NCI-H748 (cell line): ENCODE measurements at regions not wholly inside any gene's neighbourhood (a gene's known extent, or its start where the extent isn't known, plus 50 kb on each side); places are given as distances from the start of the nearest gene placed in this dataset.

Source experiments
- DNase-seq: peaks from one replicate; lab custom pipeline; 2025; ENCODE audit not compliant: unreplicated experiment; lab: John Stamatoyannopoulos, UW

DNA sequence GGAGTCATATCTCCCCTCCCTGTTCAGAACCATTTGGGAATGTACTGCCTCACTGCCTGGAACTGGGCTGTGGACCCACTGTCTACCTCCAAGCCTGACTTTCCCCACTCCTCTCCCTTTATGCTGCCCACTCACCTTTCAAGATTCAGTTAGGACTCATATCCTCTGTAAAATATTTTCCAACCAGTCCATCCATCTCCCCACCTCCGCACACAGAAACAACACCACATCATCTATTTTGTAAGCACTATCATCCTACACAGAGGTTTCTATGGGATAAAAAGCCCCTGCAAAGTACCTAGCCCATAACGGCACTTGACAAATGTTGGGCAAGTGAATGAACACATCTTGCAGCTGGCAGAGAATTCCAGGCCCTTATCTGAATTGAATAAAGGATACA is 250.8 kb downstream of the ANAPC1 start:
- no peak for DNase-seq

GRCh38 chr2:111633643-111634042 is 250.3 kb downstream of the ANAPC1 start:
- DNase-seq = no peak

DNA sequence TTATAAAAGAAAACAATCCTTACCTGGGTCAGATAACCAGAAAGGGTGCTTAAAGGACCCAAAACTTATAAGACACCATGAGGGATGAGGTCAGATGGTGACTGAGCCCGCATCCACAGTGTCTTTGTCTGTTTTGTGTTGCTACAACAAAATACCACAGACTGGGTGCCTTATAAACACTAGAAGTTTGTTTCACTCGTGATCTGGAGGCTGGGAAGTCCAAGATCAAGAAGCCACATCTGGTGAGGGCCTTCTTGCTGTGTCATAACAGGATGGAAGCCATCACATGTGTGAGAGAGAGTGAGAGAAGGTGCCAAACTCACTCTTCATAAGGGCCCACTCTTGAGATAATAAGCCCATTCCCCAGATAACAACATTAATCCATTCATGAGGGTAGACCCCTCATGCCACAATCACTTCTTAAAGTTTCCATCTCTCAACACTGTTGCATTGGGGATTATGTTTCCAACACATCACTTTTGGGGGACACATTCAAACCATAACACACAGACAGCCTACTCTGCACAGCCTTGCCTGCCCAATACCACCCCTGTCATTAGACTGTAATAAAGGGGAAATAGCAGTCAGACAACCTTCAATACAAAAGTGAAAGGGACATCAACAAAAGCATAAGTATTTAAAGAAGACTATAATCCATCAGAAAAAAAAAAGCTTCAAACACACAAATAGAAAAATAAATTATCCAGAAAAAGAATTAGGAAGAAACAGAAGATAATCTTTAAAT is 249.8 kb downstream of the ANAPC1 start:
- DNase-seq = no peak

DNA sequence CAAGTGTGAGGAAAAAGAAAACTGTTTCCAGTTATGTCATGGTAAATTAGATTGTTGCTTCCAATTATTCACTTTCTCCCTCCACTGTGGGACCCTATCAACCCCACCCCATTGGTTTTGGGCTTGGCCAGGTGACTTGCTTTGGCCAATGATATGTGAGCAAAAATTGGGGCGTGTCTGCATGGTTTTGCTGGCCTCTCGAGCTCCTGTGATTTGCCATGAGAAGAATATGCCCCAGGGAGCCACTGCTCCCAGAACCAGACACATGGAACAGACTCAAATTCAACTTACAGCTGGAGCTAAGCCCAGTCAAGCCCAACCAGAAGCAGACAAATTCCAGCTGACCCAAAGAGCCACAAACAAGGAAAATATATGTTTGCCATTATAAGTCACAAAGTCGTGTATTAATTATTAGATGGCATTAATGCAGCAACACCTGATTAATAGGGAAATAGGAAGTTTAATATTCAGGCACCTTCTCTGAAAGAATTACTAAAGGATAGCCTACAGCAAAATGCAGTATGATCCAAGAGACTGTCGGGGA is 248.9 kb downstream of the ANAPC1 start:
- no peak for DNase-seq

DNA sequence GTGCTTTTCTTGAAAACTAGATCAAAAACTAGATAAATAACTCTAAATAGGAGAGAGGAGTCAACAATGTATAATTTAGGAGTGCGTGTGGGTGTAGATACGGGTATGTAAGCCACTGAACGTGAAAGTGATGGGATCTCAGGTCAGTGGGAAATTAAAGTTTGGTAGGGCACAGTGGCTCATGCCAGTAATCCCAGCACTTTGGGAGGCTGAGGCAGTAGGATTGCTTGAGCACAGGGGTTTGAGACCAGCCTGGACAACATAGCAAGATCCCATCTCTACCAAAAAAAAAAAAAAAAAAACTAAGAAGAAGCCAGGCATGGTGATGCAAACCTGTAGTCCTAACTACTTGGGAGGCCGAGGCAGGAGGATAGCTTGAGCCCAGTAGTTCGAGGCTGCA is 247.1 kb downstream of the ANAPC1 start:
- no peak for DNase-seq

DNA sequence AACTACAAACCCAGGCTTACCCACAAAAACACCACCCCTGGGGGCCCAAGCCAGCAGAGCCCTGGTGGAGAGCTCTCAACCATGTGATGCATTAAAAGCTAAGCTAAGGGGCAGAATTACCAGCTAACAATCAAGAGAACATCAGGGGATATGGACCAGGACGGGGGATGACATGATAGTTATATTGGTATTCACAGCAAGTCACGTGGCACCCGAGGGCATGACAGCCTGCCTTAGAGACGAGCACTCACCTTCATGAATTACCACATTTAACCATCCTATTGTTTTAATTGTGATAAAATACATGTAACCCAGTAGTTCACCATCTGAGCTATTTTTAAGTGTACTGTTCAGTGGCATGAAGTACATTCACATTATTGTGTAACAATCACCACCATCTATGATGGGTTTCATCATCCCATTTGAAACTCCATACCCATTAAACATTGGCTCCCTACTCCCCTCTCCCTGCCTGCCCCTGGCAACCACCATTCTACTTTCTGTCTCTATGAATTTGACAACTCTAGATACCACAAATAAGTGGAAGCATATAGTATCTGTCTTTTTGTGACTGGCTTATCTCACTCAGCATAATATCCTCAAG is 245.6 kb downstream of the ANAPC1 start:
- DNase-seq = no peak

DNA sequence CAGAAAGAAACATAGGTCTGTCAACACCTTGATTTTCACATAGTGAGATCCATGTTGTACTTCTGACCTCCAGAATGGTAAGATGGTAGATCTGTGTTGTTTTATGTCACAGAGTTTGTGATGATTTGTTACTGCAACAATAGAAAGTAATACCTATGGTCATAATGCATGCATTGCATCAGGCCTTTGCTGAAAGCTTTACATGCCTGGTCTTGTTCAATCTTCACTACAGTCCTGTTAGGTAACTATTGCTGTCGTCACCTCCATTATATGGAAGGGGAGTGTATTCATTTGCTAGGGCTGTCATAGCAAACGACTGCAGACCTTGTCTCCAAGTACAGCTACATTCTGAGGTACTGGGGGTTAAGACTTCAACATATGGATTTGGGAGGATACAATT is 243.5 kb downstream of the ANAPC1 start:
- DNase-seq = no peak

DNA sequence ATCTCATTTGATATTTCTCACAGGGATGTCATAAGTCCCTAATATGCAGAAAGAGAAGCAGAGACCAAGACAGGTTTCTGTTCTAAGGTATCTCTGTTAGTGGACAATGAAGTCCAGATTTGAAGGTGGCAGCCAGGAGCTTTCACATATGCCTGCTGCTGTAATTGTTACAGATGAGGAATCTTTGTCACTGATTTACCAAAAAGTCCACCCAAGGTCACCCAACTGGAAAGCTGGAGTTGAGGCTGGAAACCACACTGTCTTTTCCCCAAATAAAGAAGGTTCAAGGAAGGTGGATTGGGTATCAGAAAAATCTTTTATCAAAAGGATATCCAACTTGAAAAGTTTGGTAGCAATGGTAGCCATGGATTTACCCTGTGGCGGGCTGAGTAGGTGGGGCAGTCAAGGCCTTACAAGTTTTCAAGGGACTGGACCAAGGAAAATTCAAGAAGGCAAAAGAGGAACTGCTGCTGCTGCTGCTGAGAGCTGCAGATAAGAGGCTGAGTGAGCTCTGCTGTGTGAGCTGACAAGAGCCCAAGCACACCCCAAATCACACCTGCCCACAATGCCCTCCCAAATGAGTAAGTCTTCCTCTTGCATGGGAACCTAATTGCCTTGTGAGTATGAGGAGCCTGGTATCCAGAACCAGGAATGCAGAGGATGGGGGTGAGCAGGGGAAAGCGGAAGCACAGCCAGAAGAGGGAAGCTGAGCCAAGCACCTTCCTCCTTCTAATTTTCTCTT is 241.2 kb downstream of the ANAPC1 start:
- DNase-seq = no peak

DNA sequence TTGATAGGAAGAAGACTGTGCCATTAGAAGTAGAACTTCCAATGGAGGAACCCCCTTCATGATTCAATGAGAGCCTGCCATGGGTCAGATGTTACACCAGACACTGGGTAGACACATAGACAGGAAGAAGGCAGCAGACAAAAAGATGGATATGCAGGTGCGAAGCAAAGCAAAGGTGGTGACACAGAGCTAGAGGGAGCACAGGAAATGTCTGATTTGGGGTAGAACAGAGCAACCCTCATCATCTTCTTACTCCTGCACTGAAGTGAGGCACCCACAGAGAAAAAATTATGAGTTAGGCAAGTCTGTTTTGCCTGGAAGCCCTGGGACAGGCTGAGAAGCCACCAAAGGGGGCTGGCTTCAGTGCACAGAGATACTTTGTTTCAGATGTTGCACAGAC is 240.2 kb downstream of the ANAPC1 start:
- DNase-seq = no peak

DNA sequence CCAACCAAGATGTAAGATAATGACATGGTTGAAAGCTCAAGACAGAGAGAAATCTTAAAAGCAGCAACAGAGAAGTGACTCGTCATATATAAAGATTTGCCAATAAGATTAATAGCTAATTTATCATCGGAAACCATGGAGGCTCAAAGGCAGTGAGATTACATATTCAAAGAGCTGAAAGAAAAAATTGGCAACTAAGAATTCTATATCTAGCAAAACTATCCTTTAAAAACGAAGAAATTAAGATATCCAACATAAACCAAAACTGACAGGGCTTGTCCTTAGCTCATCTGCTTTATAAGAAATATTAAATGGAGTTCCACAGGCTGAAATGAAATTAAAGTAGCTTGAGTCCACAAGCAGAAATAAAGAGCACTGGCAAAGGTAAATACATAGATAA is 236.6 kb downstream of the ANAPC1 start:
- DNase-seq = no peak

DNA sequence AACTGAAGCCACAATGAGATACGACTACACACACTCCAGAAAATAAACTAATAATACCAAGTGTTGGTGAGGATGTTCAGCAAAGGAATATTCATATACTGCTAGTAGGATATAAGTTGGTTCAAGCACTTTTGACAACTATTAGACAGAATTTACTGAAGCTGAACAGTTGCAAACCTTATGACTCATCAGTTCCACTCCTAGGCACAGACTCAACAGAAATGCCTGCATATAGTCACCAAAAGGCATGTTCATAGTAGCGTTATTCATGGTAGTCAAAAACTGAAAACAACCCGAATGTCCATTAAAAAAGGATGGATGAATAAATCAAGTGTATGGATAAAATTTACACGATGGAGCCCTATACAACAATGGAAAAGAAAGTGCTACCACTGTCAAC is 232.0 kb downstream of the ANAPC1 start:
- no peak for DNase-seq

GRCh38 chr2:111652681-111653080 is 231.3 kb downstream of the ANAPC1 start:
- DNase-seq = no peak

- DNase-seq = no peak
These were observed 230.8 kb downstream of the ANAPC1 start for GRCh38 chr2:111653103-111653624.

DNA sequence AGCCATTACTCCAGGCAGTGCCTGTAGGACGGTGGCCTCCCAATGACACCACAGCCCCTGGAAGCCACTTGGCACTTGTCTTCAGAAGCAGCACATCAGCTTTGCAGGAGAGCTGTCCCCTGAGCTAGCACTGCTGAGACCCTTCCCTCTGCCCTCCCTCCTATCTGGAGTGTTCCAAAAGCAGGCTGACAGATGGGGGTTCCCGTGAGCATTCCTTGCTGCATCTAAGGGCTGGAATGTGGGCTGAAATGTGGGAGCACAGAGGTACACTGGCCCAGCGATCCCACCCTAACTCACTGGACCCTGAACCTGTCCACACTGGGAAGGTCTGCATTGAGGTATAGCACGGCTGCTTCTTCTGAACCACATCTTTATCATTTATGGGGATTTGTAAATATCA is 230.1 kb downstream of the ANAPC1 start:
- DNase-seq = no peak

DNA sequence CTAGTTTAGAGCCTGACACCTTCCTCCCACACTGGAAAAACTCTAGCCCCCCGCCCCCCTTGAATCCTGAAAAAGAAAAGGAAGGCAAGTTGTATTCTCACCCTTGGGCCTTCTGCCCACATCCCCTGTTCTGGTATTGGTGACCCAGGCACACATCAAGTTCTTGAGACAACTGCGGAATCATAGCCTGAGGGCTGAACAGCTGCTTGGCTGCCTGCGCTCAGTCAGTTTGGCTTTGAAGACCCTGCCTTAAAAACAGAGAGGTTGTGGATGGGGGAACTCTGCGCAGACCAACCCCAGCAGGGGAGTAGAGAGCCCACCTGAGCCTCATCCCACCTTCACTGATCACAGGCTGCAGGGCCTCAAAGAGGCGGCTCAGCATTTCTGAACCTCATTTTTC is 229.2 kb downstream of the ANAPC1 start:
- no peak for DNase-seq

DNA sequence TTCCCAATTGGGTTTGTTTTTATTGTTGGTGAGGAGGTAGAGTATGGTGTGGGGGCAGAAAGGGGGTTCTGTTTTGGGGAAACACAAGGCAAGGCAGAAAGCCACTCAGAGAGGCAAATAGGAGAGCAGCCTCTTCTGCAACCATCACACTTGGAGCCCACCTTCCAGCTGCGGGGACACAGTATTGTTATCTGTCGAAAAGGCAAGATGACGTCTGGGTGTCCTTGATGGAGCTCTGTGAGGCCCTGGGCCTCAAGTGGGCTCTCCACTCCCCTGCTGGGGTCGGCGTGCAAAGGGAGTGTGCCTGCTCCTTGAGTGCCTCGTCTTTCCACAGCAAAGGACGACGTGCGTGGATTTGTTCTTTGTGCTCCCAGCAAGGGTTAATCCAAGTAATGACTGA is 227.6 kb downstream of the ANAPC1 start:
- no peak for DNase-seq

DNA sequence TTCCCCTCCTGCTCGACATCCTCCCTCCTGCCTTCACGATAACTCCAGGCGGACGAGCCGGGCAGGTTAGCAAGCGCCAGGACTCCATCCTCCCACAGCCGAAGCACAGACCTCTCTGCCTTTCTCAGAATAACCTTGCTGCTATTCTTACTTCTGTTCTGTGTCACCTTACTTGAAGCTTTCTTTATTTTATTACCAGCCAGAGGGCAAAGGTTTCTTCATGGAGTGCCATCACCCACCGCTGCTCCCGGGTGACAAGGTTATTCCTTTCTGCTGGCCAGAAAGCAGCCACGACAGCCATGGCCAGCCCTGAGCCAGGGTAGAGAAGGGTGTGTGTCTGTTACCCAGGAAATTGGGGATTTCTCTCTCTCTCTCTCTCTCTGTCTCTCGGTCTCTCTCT is 227.1 kb downstream of the ANAPC1 start:
- DNase-seq = no peak

DNA sequence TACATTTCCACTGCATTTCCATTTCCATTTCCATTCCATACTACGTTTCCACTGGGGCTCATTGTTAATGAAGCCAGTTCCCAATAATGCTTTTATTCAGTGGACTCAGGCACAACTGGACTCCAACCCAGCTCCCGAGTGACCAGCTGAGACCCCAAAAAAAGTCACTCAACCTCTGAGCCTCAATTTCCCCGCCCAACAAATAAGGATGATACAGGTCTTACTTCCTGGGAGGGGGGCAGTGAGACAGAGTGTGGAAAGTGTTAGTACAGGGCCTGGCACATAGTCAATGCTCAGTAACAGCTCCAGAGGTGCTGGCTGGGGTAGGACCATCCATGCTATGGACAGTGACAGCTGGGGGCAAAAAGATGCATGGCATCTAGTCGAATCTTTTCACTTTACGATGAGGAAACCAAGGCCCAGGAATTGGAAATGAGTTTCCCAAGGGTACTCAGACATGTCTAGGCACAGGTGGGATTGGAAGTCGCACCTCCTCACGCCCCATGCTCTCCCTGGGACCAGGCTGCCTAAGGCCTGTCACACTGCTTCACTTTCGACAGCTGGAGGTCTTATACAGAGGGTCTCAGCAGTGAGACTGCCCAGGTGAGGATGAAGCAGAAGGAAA is 226.5 kb downstream of the ANAPC1 start:
- no peak for DNase-seq

DNA sequence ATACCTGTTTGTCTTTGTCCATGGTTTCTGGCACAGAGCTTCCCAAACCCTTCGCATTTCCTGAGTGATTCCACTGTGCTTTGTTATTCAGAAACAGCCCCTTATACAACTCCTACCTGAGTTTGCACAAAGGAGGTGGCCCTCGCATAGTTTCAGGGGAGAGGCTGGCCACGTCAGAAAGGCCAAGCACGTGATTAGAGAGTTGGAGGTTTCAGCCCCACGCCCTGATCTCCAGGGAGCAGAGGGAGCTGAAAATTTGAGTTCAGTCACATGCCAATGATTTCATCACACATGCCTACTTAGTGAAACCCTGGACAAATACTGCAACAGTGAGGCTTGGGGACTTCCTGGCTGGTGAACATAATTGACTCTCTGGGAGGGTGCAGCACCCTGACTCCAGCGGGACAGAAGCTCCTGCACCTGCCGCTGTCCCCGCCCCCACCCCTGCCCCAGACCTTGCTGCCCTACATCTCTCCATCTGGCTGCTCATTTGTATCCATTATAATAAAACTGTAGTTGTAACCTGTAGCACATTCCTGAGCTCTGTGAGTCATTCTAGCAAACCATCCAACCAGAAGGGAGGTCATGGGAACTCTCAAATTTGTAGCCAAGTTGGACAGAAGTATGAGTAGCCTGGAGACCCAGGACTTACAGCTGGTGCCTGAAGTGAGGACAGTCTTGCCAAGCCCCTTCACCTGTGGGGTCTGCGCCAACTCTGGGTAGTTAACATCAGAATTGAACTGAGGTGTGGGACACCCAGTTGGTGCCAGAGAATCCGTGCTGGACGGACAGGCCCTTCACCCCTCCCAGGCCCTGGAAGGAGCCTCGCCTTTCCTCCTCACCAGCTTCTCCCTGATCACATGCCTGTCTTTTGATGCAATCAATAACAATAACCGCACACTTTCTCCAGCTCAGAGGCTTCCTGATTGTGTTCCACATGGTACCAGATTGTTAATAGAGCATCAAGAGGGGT is 224.3 kb downstream of the ANAPC1 start:
- no peak for DNase-seq

DNA sequence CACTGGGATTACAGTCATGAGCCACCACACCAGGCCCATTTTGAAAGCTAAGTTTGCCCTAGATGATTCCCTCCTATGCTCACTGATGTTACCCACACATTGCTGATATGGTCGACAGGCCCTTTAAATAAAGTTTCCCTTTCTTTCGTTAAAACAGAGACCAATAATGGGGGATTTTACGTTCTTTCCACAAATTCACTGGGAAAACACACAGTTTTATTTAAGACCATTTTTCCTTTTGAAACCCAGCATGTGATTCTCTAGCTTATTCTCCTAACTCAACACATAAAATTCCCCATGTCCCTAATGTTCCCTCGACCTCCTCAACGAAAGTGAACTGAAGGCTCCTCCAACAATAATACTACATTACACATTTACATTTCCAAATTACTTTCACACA is 223.2 kb downstream of the ANAPC1 start:
- DNase-seq = no peak
